GM12878 (cell line): ENCODE measurements at regions not wholly inside any gene's neighbourhood (a gene's known extent, or its start where the extent isn't known, plus 50 kb on each side); places are given as distances from the start of the nearest gene placed in this dataset.

Experiments
- BCLAF1 ChIP-seq: fragments of 450-650 bp; IDR thresholded peaks from 2 replicates; pipeline ENCODE4 v1.6.1; 2017; ENCODE audit warnings: antibody characterized with exemption, mild to moderate bottlenecking, moderate library complexity
- CTCF ChIP-seq, 3 experiments: IDR thresholded peaks in 2 of 3; conservative IDR thresholded peaks in 1 of 3; 2 replicates each; pipeline ENCODE4 v1.5.1; 2011; ENCODE audit warnings: low read depth in 3 of 3, low read length in 3 of 3, mild to moderate bottlenecking in 3 of 3, control low read depth in 2 of 3, moderate library complexity in 2 of 3, inconsistent platforms in 1 of 3, mixed read lengths in 1 of 3; ENCODE audit not compliant: control insufficient read depth in 2 of 3, insufficient read depth in 1 of 3; ENCODE audit errors: extremely low read depth in 1 of 3
- E2F4 ChIP-seq: IDR thresholded peaks from 2 replicates; pipeline ENCODE4 v1.6.1; 2012; ENCODE audit warnings: low read depth, low read length, improper control_type of control experiment
- EZH2 ChIP-seq: IDR thresholded peaks from 2 replicates; pipeline ENCODE4 v1.6.1; 2012; ENCODE audit warnings: low read depth, mild to moderate bottlenecking, control low read depth, inconsistent platforms, low read length, borderline replicate concordance; ENCODE audit not compliant: control insufficient read depth
- IKZF1 ChIP-seq: fragments of 450-650 bp; conservative IDR thresholded peaks from 2 replicates; pipeline ENCODE4 v1.6.1; 2017; ENCODE audit warnings: antibody characterized with exemption, mild to moderate bottlenecking
- IRF3 ChIP-seq: fragments of 450-650 bp; IDR thresholded peaks from 2 replicates; pipeline ENCODE4 v1.6.1; 2014; ENCODE audit warnings: mild to moderate bottlenecking
- IRF5 ChIP-seq: fragments of 450-650 bp; IDR thresholded peaks from 2 replicates; pipeline ENCODE4 v1.6.1; 2017; ENCODE audit warnings: borderline replicate concordance
- SIN3A ChIP-seq: IDR thresholded peaks from 2 replicates; pipeline ENCODE4 v1.6.1; 2012; ENCODE audit warnings: low read depth, low read length, improper control_type of control experiment
- SP1 ChIP-seq: IDR thresholded peaks from one replicate; pipeline ENCODE4 v1.6.1; 2011; ENCODE audit warnings: low read depth, low read length

- no peak for TF ChIP-seq CTCF (IDR thresholded peaks at IDR 0.05 in 2 of 3, conservative IDR thresholded peaks at IDR 0.05 in 1 of 3; ENCODE audit: control insufficient read depth in 2 of 3, extremely low read depth in 1 of 3, insufficient read depth in 1 of 3, low read depth in 3 of 3, low read length in 3 of 3)
- TF ChIP-seq SIN3A: no peak
- no peak for TF ChIP-seq IRF5
- TF ChIP-seq BCLAF1: no peak
- TF ChIP-seq IKZF1: no peak
- TF ChIP-seq IRF3: no peak
- TF ChIP-seq SP1: no peak
- TF ChIP-seq E2F4: no peak
- TF ChIP-seq EZH2: no peak
These were observed 286.3 kb upstream of the SEL1L start for GRCh38 chr14:81819910-81820309.
